ENCODE measurements at regions not wholly inside any gene's neighbourhood (a gene's known extent, or its start where the extent isn't known, plus 50 kb on each side); places are given as distances from the start of the nearest gene placed in this dataset.
A peak's percentile ranks its signal among the peaks of the same experiment; 100 is the strongest.

- Mint-ChIP-seq H3K36me3 (no peaks in the 10 kb centered on the region), H3K9me3 (no peaks in the 10 kb centered on the region), H3K27me3 (ENCODE audit: low read depth) (no peaks in the 10 kb centered on the region; the same call in 1 of the 2 replicates), H3K4me3 (no peak overlapping the region), H3K4me1 (no peaks in the 10 kb centered on the region), H3K27ac (no peak overlapping the region)
- ATAC-seq = no peak
- TF ChIP-seq CREB1 (CRISPR knock-in tag; IDR thresholded peaks at IDR 0.05) = no peak
- no peak for TF ChIP-seq MYBL2 (CRISPR knock-in tag; IDR thresholded peaks at IDR 0.05)
- no peak for TF ChIP-seq TCF7 (CRISPR knock-in tag; IDR thresholded peaks at IDR 0.05; ENCODE audit: low read depth)
- no peak for TF ChIP-seq ZSCAN18 (CRISPR knock-in tag; IDR thresholded peaks at IDR 0.05)
- no peak for TF ChIP-seq FOXJ3 (CRISPR knock-in tag; IDR thresholded peaks at IDR 0.05; ENCODE audit: borderline replicate concordance)
- TF ChIP-seq ZNF423 (CRISPR knock-in tag; IDR thresholded peaks at IDR 0.05) = no peak
- no peak for TF ChIP-seq KAT7 (CRISPR knock-in tag; IDR thresholded peaks at IDR 0.05; ENCODE audit: borderline replicate concordance)
- TF ChIP-seq CTCF (IDR thresholded peaks at IDR 0.05) = no peak
- ChIA-PET CTCF (interaction anchor here (0.6 to 1.7 kb wide), 2 partner anchors 9 to 317 kb away, joined by 3 read pairs; no protein-coding TSS in a partner anchor), POLR2A (no interaction called here)
- no peak for DNase-seq (ENCODE audit: low spot score)
These were observed 107.3 kb downstream of the NRN1 start for GRCh38 chr6:5899216-5900045.

- Mint-ChIP-seq H3K4me3 (no peak overlapping the region), H3K27me3 (ENCODE audit: low read depth) (peaks cover under 1% of the 10 kb centered on the region), H3K9me3 (no peaks in the 10 kb centered on the region), H3K4me1 (no peaks in the 10 kb centered on the region), H3K27ac (no peak overlapping the region), H3K36me3 (no peaks in the 10 kb centered on the region)
- no peak for TF ChIP-seq MXD4 (CRISPR knock-in tag; IDR thresholded peaks at IDR 0.05; ENCODE audit: borderline replicate concordance)
- no peak for TF ChIP-seq MLX (CRISPR knock-in tag; IDR thresholded peaks at IDR 0.05)
- no peak for TF ChIP-seq ATF1 (CRISPR knock-in tag; IDR thresholded peaks at IDR 0.05)
- TF ChIP-seq ZMAT4 (CRISPR knock-in tag; IDR thresholded peaks at IDR 0.05) = no peak
- no peak for TF ChIP-seq FOXP1 (CRISPR knock-in tag; IDR thresholded peaks at IDR 0.05; ENCODE audit: borderline replicate concordance)
- no peak for TF ChIP-seq GTF2I (CRISPR knock-in tag; conservative IDR thresholded peaks at IDR 0.05)
- no peak for TF ChIP-seq OVOL2 (CRISPR knock-in tag; IDR thresholded peaks at IDR 0.05; ENCODE audit: borderline replicate concordance)
- no peak for TF ChIP-seq CREM (CRISPR knock-in tag; IDR thresholded peaks at IDR 0.05)
- no peak for TF ChIP-seq NR2C2 (CRISPR knock-in tag; IDR thresholded peaks at IDR 0.05)
- no peak for TF ChIP-seq IRF2 (CRISPR knock-in tag; IDR thresholded peaks at IDR 0.05; ENCODE audit: borderline replicate concordance, low read depth)
- no peak for TF ChIP-seq MYBL2 (CRISPR knock-in tag; IDR thresholded peaks at IDR 0.05)
- no peak for TF ChIP-seq ZNF219 (CRISPR knock-in tag; IDR thresholded peaks at IDR 0.05; ENCODE audit: borderline replicate concordance)
- no peak for TF ChIP-seq CDX4 (CRISPR knock-in tag; IDR thresholded peaks at IDR 0.05; ENCODE audit: borderline replicate concordance)
- TF ChIP-seq HMGXB4 (CRISPR knock-in tag; IDR thresholded peaks at IDR 0.05) = no peak
- no peak for TF ChIP-seq EMX1 (CRISPR knock-in tag; IDR thresholded peaks at IDR 0.05)
- TF ChIP-seq SMAD3 (CRISPR knock-in tag; IDR thresholded peaks at IDR 0.05; ENCODE audit: borderline replicate concordance) = no peak
- TF ChIP-seq GRHL2 (CRISPR knock-in tag; IDR thresholded peaks at IDR 0.05; ENCODE audit: insufficient replicate concordance, severe bottlenecking) = no peak
- TF ChIP-seq CREB1 (CRISPR knock-in tag; IDR thresholded peaks at IDR 0.05) = no peak
- no peak for TF ChIP-seq CTCF (IDR thresholded peaks at IDR 0.05)
- no peak for TF ChIP-seq SP1 (CRISPR knock-in tag; conservative IDR thresholded peaks at IDR 0.05)
- DNase-seq (ENCODE audit: low spot score) = peak; percentile 30
- peak; percentile 93 for ATAC-seq
- POLR2A ChIA-PET = no interaction called here
- CTCF ChIA-PET = interaction anchor here (0.6 to 1.7 kb wide), 2 partner anchors 10 to 316 kb away, joined by 3 read pairs; no protein-coding TSS in a partner anchor
These were observed 108.2 kb downstream of the NRN1 start for GRCh38 chr6:5898563-5898962.

All from WTC11 (cell line).